ENCODE measurements at regions not wholly inside any gene's neighbourhood (a gene's known extent, or its start where the extent isn't known, plus 50 kb on each side); places are given as distances from the start of the nearest gene placed in this dataset.

DNA sequence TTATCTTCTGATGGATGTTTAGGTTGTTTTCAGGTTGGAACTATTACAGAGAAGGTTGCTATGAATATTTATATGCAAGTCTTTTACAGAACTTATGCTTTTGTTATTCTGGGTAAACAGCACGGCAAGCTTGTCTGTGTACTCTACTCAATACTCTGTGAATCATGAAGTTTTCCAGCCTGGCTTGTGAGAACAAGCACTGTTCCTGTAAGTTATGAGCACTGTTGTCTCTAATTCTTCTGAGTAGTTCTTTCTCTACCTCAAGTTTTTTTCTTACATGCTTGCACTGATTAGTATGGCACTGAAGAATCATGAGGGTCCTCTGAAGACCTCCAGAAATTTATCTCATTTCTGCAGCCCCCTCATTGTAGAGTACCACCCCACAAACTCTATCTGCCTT, 496.9 kb downstream of the KCTD12 start:
- DNase-seq = no peak

DNA sequence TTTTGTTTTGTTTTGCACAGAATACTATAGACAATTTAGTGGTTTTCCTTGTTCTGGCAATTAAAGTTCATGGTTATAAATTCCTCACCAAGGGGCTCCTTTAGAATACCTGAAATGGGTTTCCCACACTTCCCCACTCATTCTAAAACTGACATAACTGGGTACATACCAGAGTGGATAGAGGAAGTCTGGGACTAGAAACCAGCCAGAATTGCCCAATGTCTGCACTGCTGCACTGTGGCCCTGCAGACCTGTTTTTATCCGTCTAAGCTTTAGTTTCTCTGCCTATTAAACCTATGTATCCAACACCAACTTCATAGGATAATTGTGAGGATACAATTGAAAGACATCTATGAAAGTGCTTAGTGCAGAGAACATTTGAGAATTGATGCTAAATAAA, 498.6 kb downstream of the KCTD12 start:
- DNase-seq = no peak

DNA sequence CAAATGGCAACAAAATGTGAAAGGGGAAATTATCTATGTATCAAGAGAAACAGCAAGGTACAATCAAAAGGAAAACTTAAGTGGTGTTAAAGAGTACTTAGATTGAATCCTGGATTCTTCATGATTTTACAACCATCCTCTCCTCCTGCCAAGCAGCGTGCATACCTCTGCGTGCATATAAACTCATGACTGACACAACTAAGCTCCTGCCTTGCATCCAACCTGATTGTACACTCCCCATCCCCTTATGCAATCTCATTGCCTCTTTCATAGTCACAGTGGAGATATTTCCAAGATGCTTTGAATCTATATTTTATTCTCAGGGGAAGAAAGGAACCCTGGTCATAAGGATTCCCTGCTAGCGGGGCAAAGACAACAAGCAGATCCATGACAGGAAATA, 499.9 kb downstream of the KCTD12 start:
- DNase-seq = no peak

DNA sequence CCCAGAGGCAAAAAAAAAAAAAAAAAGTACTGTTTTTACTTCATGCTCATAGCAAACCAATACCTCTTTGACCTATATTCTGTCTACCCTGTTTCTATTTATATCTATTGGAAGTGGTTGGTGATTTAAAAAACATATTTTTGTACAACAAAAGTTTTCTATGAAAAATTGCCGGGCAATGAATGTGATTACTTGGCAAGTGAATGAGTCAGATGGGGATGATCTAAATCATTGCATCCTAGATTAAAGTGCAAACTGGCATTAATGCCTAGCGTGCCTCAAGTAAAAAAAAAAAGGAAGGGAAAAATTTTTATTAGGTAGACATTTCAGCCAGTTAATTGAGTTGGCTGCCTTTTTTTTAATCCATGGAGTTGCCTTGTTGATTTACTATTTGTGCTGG, 500.6 kb downstream of the KCTD12 start:
- DNase-seq = no peak

DNA sequence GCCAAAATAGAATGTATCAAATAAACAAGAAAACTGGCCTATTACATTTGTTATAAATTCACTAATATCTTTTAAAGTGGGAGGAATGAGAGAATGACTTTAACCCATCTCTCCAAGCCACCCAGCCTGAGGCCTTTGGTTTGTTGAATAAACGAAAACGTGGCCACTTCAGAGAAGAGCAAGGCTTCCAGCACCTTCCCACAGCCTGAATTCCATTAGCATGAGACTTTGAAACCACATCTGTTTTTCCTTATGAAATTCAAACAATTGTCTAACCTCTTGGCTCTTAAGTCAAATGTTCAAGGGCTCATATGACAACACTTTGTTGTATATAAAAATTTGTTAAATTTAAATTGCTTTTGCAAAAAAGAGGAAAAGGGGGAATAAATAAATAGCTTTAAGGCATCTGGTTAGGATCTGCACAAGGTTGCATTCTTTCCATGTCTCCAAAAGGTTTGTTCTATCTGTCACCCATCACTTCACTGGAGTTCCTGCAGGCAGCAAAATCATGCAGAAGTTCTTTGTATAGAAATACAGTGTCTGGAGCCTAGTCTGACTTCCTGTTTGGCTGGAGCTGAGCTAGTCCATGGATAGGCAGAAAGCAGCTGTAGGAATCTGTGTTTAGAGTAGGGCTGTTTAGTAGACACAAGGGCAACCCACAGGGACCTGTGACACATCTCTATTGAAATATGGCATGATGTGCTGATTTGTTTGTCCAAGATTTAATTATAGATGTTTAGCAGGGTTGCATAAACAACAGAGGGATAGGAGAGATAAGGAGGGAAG, 502.3 kb downstream of the KCTD12 start:
- DNase-seq = no peak

DNA sequence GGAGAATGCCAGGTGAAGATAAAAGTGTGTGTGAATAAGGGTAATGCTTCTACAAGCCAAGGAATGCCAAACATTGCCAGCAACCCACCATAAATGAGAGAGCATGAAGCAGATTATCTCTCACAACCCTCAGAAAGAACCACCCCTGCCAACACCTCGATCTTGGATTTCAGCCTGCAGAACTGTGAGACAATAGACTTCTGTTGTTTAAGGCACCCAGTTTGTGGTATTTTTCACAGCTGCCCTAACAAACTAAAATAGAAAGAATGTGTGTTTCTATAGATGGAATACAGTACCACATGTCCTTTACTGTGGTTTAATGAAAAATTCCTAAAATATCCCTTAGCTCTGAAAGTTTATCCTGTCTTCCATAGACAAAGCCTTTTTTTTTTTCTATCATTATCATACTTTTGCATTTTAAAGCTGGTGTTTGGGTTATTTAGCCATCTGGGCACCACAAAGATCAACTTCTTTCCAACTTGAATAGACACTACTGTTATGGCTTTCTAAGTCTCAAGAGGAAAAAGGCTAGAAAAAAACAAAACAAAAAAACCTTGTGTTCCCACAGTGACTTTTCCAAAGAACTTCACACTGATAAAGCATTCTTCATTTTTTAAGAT, 505.6 kb downstream of the KCTD12 start:
- DNase-seq = no peak

DNA sequence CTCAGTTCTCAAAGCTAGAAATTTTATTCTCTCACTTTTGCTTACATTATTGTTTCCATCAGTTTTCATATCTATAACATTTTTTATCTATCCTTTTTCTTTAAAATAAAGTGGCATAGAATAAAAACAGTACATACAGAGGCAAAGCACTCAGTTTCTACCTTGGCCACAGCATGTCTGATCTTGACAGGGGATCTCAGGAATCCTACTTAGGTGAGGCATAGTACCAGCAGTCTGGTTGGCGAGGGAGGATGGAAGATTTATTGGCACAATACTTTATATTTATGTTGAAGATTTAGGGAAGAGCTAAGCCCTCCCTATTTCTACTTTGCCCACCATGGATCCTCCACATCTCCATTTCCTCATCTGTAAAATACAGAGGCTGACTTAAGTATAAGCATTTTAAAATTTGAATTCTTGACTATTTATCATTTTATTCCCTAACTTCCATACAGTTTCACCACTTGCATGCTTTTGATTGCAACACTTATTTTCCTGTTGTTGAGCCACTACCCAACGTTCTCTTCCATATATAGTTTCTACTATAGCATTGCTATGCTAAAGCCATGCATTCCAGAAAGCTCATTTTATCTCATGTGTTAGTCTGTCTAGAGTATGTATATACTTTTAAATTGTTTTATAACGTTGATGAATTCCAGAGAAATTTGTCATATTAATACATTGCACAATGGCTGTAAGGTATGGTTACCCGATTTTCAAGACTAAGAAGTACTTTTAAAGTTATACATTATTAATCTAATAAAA, 506.7 kb downstream of the KCTD12 start:
- no peak for DNase-seq

DNA sequence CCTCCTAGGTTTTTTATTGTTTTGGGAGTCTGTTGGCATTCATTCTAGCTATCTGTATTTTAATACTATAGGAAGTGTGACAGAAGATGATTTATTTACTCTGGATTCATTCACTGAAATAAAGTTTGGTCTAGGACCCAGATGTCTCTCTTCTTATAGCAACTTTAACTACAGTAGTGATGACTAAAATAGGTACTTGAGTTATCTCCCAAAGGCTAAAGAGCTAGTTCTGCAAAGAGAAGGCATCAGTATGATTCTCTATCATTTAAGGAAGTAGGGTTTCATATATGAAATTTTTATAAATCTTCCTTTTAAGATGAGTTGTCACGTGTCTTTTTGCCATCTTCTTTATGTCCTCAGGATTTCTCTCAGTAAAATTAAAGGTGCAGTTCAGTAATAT, 507.4 kb downstream of the KCTD12 start:
- DNase-seq = no peak

DNA sequence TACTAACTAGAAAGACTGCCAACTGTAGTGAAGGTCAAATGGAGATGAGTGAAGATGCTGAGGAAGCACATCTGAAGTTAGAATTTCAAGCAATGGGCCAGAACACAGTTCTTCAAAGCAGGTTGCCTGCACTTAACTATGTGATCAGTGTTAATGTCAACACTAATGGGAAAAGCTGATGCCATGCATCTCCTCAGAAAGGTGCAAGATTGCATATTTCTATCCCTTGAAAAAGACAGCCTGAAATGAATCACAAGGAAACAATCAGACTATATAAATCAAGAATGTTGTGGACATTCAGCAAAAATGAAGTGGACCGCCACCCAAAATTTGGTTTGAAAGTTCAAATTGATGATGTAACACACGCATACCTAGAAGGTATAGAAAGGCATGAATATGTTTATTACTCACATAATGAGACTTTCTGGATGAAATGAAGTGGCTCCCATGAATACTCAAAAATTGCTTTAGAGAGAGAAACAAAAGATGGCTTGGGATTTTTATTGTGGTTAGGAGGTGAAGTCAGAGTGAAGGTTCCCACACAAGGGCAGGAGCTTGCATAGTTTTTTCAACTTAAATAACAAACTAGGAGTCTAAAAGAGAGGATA, 522.4 kb downstream of the KCTD12 start:
- DNase-seq = no peak

DNA sequence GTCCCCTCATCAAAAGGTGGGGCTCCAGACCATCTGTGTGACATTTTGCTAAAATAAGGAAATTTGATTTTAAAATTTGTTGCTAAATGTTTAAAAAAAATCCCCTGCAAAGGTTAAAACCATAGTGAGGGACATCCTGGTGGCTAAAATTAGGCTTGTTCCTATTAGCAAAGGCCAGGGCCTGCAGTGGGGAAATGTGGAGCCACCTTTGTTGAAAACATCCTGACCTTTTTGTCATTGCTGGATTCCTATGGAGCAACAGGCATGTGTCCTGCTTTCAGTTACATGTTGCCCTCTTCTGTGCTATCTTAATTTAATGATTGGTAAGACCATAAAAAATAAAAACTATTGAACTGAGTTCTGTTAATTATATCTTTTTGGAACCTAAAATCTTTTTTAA, 524.3 kb downstream of the KCTD12 start:
- no peak for DNase-seq

DNA sequence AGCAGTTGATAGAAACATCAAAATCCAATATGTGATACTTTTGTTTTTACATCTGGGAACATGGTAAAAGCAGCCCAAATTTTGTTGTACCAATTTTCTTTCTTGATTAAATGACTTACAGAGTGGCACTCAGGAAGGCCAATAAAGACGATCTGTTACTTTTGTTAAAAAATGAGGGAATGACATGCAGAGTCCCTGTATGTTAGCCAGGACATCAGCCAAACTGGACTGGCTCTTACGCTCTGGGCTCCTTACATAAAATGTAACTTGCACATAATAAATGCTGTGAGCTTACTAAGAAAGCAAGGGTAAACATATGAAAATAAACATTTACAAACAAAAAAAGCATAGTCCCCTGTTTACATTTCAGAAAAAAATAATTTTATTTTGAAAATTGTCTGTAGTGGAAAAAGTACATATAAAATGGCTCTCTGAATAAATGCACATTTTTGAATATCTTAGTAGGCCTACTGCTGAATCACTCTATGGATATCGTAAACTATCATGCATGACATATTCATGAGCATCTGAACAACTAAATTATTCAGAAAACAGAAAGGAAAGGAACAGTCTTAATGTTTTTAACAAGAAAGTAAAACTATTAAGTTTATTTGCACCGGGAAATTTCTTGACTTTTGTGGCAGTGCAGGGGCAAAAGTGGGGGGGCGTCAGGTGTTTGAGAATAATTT, 534.5 kb downstream of the KCTD12 start:
- DNase-seq = no peak

DNA sequence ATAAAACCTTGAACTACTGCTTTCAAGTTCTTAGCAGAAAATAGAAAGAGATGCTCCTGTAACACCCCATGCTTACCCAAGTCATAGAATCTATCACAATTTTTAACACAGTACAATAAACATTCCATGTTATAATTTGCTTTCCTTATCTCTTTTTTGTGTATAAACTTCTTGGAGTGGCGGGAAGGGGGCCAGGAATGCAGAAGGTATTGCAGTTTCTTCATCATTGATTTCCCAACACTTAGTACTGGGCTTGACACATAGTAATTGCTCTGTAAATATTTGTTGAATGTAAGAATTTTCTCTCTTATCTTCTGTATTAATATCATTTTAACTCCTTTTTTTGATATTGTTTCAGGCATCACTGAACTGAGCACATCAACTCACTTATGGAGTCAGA, 535.8 kb downstream of the KCTD12 start:
- no peak for DNase-seq

DNA sequence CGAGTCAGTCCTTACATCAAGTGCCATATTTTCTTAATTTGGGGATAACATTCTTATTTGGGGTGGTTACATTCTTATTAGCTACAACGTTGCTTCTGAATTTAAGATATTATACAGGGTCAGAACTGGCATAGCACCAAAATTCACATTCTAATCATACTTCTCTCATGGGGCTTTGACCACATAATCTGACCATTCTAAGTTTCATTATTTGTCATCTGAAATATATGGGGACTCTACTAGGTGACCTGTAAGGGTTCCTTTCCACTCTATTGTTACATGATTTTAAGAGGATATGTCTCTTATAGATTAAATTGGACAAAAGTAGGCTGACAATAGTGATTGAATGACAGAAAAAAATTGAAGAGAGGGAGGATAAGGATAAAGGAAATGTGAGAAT, 536.5 kb downstream of the KCTD12 start:
- DNase-seq = no peak

DNA sequence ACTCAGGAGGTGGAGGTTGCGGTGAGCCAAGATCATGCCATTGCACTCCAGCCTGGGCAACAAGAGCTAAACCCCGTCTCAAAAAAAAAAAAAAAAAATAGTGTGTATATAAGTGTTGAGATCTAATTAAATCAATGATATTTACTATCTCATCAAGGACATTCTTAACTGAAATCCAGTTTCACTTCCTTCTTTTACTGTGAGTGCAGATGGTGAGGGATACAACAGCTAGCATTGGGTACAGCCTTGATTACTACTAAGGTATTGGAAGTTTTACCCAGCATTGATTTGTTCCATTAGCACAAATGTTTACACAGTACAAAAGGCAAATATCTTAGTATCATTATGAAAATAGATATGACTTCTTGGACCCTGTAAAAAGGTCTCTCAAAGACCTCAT, 546.6 kb downstream of the KCTD12 start:
- no peak for DNase-seq

DNA sequence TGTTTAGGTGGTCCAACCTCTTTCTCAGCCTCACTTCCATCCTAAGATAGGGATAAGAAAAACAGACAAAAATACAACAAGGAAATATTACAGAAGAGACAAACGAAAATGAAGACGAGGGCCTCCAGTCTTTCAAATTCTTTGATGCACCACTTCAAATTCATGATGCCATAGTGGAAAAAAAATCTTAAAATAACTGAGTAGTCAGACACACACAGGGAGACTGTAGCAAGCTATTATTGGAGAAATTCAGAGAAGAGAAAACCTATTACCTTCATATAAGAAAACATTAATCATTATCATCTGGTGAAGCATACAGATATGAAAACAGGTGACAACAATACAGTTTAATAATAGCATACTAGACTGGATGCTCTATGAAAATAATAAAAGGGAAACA, 548.2 kb downstream of the KCTD12 start:
- DNase-seq = no peak

DNA sequence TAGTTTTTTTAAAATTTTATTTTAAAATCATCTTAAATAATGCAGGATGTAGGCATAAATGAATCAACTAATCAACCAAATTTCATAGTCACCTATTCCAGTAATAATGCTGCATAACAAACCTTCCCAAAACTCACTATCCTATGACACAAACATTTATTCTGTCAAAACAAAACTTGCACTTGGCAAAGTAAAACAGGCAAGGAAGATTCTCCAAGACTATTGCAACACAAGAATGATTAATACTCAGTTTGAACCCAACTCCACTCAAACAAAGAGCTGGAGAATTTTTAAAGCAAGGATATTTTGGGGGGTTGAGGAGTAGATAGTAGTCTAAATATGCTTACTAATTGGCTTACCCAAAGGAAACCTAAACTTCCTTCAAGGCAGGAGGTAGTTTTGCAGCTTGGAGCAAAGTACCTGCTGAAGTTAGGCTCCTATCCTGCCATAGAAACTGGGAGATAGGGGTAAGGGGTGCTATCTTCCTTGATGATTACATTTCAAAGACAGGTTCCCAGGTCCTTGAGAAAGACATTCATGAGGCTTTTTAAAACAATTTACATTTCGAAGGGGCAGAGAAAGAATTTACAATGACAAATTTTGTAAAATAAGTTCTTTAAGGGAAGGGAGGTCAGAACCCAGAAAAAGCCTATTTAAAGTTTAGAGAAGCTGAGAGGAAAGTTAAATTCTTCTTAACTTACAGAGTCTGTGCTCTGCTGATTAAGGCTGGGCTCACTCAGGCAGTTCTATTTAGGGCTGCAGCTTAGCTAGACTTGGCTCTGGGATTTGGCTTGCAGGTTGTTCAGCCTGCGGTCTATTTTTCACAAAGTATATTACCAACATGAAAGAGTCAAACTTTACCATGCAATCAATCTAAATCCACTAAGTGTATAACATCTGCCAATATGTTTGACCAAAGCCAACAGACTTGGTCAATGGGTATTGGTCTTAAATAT, 549.0 kb downstream of the KCTD12 start:
- no peak for DNase-seq

DNA sequence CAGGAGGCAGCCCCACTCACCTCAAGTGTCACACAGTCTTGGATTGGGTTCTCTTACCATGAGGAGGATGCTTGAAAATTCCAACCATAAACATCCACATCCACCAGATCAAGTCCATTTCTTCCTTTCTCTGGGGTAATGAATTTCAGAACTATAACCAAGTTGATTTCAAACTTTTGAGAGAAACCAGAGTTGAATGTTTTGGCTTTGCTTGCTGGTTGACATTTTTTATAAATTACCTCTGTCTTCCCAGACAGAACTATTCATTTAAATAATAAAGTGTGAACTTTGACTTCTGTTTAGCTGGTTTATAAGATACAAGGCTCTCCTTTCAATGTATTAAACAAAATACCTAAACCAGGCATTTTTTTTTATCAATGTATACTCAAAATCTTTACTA, 550.7 kb downstream of the KCTD12 start:
- DNase-seq = no peak

DNA sequence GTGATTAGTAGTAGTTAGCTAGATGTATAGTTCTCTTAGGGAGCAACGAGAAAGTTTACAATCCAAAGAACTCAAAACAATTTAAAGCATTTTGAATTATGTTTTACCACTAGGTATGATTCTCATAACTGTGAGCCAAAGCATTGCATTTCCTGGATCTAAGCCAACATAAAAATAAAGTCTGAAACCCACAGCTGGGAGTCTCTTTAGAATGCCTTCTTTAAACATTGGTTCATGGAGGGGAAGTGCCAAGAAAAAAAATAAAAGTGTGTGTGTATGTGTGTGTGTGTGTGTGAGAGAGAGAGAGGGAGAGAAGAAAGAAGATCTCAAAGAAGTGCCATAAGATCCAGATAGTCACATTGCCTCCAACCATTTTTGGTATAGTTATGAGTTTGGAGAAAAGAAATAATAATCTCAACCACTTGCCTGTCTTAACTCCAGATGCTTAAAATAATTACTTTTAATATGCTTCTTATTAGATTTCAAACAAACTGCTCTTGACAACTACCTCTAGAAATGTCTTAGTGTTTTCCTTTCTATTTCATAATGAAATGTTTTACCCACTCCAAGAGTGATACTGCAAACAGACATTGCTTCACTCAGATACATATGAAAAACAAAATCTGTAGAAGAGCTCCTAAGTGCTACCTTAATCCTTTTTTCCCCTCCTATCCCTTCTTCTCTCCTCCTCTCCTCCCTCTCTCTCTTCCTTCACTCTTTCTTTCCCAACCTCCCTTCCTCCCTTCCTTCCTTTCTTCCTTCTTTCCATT, 554.1 kb downstream of the KCTD12 start:
- no peak for DNase-seq

DNA sequence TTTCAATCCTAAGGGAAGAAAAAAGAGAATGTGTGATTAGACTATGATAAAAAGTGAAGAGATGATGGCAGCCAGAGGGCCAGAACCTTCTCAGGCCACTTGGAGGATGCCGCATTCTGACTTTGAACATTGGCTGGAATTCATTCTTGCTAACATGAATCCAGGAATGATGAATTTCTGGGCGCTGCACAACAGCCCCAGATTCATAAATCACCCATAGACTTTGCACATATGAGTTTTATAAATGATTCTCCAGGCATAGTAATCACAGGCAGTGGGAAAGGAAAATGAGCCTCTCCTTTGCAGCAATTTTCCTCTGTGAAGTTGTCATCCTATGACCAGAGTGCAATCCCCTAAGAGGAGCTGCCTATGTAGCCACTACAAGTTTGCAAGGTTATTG, 555.4 kb downstream of the KCTD12 start:
- no peak for DNase-seq

DNA sequence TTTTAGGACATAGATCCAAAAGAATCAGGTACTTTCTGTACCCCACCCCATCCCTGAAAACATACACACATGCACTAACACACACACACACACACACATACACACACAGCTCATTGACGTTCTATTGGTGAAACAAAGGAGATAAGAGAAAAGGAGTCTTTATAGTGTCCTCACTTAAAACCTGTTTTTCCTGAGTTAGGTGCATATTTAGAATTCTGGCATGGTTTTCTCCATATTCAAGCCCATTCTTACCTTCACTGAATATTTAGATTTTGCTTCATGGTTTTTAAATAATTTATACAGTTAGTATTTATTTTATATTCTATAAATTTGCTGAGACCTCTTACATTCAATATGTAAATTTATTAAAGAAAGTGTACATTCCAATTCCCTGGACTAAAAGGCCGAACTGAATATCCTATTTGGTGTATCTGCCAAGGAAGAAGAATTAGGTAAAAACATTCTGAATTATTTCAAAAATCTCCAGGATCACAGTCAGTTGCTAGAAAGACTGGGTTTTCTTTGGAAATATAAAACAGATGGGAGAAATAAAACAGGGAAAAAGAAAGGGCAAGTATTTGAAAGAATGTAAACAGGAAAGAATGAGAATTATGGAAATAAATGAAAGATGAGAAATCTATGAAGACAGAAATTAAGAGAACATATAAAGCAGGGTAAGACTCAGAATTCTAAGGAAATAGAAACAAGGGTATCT, 556.2 kb downstream of the KCTD12 start:
- no peak for DNase-seq

All from activated CD4-positive, CD25-positive, alpha-beta regulatory T cell treated with anti-CD3 and anti-CD28 coated beads, Interleukin-2, amount 50 U/mL, for 72 hours (primary cell).